ENCODE measurements at regions not wholly inside any gene's neighbourhood (a gene's known extent, or its start where the extent isn't known, plus 50 kb on each side); places are given as distances from the start of the nearest gene placed in this dataset.

GRCh38 chr2:222778400-222778799 lies 82.4 kb upstream of the ACSL3 start:
- H3K4me3 ChIP-seq (replicated peaks in 1 of 3; ENCODE audit: insufficient read depth in 1 of 3, low read depth in 1 of 3, low read length in 3 of 3): no peak overlapping the region
- H2AFZ ChIP-seq (ENCODE audit: low read depth, low read length): no peak overlapping the region
- TF ChIP-seq CTCF (IDR thresholded peaks at IDR 0.05; ENCODE audit: extremely low read depth in 1 of 2, insufficient read depth in 1 of 2, low read depth in 1 of 2, low read length in 2 of 2) (no peak), POLR2AphosphoS5 (IDR thresholded peaks at IDR 0.05; ENCODE audit: insufficient read depth, low read depth, low read length) (no peak), MYC (IDR thresholded peaks at IDR 0.05; ENCODE audit: low read depth, low read length) (no peak), GATA2 (IDR thresholded peaks at IDR 0.05; ENCODE audit: insufficient read depth, insufficient read length, low read depth, low read length) (no peak), EZH2 (IDR thresholded peaks at IDR 0.05; ENCODE audit: borderline replicate concordance, low read depth, low read length, severe bottlenecking) (no peak), JUN (IDR thresholded peaks at IDR 0.05; ENCODE audit: borderline replicate concordance, insufficient read depth, insufficient read length, low read depth) (no peak), FOS (IDR thresholded peaks at IDR 0.05; ENCODE audit: borderline replicate concordance, insufficient read depth, low read length) (no peak), POLR2A (IDR thresholded peaks at IDR 0.05; ENCODE audit: low read depth, low read length) (no peak)
- TF ChIP-seq, protein P1, sequence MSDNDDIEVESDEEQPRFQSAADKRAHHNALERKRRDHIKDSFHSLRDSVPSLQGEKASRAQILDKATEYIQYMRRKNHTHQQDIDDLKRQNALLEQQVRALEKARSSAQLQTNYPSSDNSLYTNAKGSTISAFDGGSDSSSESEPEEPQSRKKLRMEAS (IDR thresholded peaks at IDR 0.05; ENCODE audit: insufficient read depth, insufficient read length): no peak
- no peaks in the 10 kb centered on the region for H3K36me3 ChIP-seq (ENCODE audit: control insufficient read depth in 2 of 2, extremely low read depth in 1 of 2, insufficient read depth in 2 of 2, low read length in 2 of 2)
- dilution Hi-C loops (cut with MboI; ENCODE audit: extremely low pct_ligation_motif_present, low sequenced_read_pairs) (no loop called here), intact Hi-C loops (cut with micrococcal nuclease) (no loop called here)
- H3K9me1 ChIP-seq (replicated peaks; ENCODE audit: control insufficient read depth, extremely low read depth, insufficient read depth, low read length): no peaks in the 10 kb centered on the region
- no peak for FAIRE-seq
- no TSS peak for BruUV-seq (replicated peaks)
- H3K4me2 ChIP-seq (ENCODE audit: insufficient read depth, low read length): no peak overlapping the region
- no peak overlapping the region for H3K27ac ChIP-seq (ENCODE audit: insufficient read depth, low read depth, low read length)
- H3K9me3 ChIP-seq (replicated peaks; ENCODE audit: control insufficient read depth, insufficient read depth, low read length): no peaks in the 10 kb centered on the region
- ChIA-PET CTCF (no interaction called here), POLR2A (no interaction called here)
- no peak overlapping the region for H3K9ac ChIP-seq (replicated peaks; ENCODE audit: extremely low read depth, insufficient read depth, low read length)
- H3K79me2 ChIP-seq (ENCODE audit: control insufficient read depth, insufficient read depth, low read length): no peaks in the 10 kb centered on the region
- H3K27me3 ChIP-seq (ENCODE audit: control insufficient read depth in 2 of 2, insufficient read depth in 2 of 2, low read length in 2 of 2): no peaks in the 10 kb centered on the region
- H4K20me1 ChIP-seq (replicated peaks; ENCODE audit: control insufficient read depth, extremely low read depth, insufficient read depth, low read length): no peaks in the 10 kb centered on the region
- DNase-seq (ENCODE audit: low read depth, low spot score): no peak
- H3K4me1 ChIP-seq (ENCODE audit: control insufficient read depth, extremely low read depth, insufficient read depth, low read length): no peaks in the 10 kb centered on the region

Measured in endothelial cell of umbilical vein (primary cell).